Kidney tubule cell (primary cell): ENCODE measurements at regions not wholly inside any gene's neighbourhood (a gene's known extent, or its start where the extent isn't known, plus 50 kb on each side); places are given as distances from the start of the nearest gene placed in this dataset.
"Not testable (repeated sequence)": the region's sequence is repeated elsewhere in the genome, so short reads cannot be mapped to it uniquely, and the experiment has no call there.

ENCODE experiments used
- DNase-seq: peaks from one replicate; pipeline ENCODE4 v3.0.0-alpha.2; 2018; ENCODE audit warnings: low spot score

- not testable (repeated sequence) for DNase-seq
These were observed 347.4 kb downstream of the MAGEE1 start for GRCh38 chrX:76774912-76775311.

DNA sequence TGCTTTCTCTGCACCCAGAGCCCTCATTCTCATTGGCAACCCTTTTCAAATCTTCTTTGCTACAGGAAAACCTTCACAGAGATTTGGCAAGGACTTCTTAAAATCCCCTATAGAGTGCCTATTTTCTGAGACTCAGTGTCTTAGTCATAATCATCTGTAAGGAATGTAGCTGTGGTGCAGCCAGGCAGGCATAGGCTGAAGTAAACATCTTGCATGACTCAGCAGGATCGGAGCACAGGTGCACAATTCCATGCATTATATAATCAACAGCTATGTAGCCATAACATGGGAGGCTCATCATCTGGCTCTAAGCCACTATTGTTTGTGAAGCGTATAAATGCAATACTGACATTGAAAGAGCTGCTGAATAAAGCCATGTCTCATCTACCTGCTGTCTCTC lies 368.8 kb downstream of the MAGEE1 start:
- no peak for DNase-seq

DNA sequence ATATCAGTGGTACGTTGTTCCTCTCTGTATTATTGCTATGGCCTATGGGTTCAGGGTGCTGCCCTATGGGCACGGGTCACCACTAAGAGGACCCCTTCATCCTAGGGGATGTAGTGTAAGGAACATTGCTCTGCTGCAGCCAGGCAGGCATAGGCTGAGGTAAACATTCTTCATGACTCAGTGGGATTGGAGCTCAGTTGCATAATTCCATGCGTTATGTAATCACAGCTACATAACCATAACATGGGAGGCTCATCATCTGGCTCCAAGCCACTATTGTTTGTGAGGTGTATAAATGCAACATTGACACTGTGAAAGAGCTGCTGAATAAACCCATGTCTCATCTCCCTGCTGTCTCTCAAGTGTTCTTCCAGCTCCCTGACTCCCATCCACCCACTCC lies 375.2 kb downstream of the MAGEE1 start:
- no peak for DNase-seq

- no peak for DNase-seq
These were observed 388.2 kb downstream of the MAGEE1 start for GRCh38 chrX:76815754-76816153.

DNA sequence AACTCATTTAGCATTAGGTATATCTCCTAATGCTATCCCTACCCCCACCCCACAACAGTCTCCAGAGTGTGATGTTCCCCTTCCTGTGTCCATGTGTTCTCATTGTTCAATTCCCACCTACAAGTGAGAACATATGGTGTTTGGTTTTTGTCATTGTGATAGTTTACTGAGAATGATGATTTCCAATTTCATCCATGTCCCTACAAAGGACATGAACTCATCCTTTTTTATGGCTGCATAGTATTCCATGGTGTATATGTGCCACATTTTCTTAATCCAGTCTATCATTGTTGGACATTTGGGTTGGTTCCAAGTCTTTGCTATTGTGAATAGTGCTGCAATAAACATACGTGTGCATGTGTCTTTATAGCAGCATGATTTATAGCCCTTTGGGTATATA lies 389.8 kb downstream of the MAGEE1 start:
- not testable (repeated sequence) for DNase-seq

GRCh38 chrX:76821276-76821675 lies 393.8 kb downstream of the MAGEE1 start:
- DNase-seq = no peak

GRCh38 chrX:76827672-76828071 lies 400.2 kb downstream of the MAGEE1 start:
- DNase-seq = no peak

GRCh38 chrX:76840902-76841301 lies 413.4 kb downstream of the MAGEE1 start:
- DNase-seq = not testable (repeated sequence)

GRCh38 chrX:76850851-76851250 lies 423.3 kb downstream of the MAGEE1 start:
- no peak for DNase-seq

GRCh38 chrX:76862509-76862908 lies 435.0 kb downstream of the MAGEE1 start:
- DNase-seq = no peak

- no peak for DNase-seq
These were observed 466.4 kb downstream of the MAGEE1 start for GRCh38 chrX:76893930-76894329.

GRCh38 chrX:76915836-76916235 lies 488.3 kb downstream of the MAGEE1 start:
- DNase-seq = no peak

GRCh38 chrX:76918033-76918432 lies 490.5 kb downstream of the MAGEE1 start:
- no peak for DNase-seq

- no peak for DNase-seq
These were observed 492.3 kb downstream of the MAGEE1 start for GRCh38 chrX:76919761-76920160.

GRCh38 chrX:76920607-76921006 lies 493.1 kb downstream of the MAGEE1 start:
- no peak for DNase-seq

- no peak for DNase-seq
These were observed 493.7 kb downstream of the MAGEE1 start for GRCh38 chrX:76921176-76921575.

- no peak for DNase-seq
These were observed 494.6 kb downstream of the MAGEE1 start for GRCh38 chrX:76922100-76922499.

DNA sequence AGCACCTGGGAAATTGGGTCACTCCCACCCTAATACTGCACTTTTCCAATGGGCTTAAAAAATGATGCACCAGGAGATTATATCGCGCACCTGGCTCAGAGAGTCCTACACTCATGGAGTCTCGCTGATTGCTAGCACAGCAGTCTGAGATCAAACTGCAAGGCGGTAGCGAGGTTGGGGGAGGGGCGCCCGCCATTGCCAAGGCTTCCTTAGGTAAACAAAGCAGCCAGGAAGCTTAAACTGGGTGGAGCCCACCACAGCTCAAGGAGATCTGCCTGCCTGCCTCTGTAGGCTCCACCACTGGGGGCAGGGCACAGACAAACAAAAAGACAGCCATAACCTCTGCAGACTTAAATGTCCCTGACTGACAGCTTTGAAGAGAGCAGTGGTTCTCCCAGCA lies 497.1 kb downstream of the MAGEE1 start:
- not testable (repeated sequence) for DNase-seq

DNA sequence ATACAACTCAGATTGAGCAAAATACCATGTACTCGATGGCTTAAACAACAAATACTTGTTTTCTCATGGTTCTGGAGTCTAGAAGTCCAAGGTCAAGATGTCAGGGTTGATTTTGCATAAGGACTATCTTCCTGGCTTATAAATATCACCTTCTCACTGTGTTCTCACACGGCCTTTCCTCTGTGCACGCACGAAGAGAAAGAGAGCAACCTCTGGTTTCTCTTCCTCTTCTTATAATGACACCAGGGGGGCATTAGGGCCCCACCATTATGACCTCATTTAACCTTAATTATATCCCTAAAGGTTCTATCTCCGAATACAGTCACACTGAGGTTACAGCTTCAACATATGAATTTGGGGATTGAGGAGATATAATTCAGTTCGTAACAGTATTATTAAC lies 504.0 kb downstream of the MAGEE1 start:
- no peak for DNase-seq

DNA sequence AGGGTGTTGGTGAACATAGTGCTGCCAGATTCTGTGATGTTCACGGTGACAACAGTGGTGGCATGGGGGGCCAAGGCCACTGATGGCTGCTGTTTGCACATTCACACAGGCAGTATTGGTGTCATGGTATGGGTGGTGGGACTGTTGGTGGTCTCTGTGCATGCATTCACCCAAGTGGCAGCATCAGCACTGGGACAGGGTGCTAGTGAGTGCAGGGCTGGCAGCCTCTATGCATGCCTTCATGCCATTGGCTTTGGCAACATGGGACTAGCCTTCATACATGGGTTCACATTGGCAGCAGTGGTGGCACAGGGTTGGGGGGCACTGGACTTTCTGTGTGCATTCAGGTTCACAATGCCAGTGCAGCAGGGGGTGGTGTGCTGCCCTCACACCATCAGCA lies 489.7 kb upstream of the FGF16 start:
- no peak for DNase-seq

DNA sequence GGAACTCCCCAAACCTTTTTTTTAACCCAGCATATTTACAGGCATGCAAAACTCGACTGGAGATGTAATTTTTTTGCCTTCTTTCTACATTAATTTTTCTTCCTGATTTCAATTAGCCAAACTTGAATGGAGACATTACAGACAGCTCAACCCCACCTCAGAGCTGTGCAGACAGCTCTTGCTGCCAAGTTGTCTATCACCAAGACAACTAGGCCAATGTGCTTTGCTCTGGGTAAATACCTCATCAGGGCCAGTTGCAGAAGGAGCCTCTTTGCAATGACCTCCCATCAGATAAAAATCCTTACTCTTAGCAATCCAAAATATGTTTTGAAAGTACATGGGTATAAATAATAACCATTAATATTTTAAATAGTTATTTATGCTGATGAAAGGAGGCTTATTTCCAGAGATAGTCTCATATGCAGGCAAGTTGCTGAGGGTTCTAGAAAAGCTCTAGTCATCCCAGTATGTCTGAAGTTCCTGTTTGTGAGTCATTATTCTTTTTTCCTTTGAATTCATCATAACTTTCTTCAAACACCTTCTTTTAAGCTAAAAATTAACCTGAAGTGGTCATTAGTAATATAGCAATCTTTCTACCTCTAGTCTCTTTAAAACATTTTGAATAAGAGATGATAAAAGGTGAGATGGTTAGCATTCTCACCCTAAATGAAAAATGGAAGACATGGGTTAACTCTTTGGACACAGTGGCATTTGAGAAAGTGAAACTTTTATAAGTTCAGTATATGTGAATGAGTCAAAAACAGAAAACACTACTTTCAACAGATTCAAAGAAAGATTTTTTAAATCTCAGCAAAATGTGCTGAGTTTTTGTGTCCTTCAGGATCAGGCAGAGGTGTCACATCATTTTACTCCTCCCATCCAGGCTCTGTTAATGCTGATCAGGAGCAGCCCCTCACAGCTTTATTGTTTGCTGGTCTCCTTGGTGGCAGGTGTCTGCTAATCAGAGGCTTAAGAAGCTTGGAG lies 475.5 kb upstream of the FGF16 start:
- DNase-seq = peak; percentile 52

- DNase-seq = no peak
These were observed 469.7 kb upstream of the FGF16 start for GRCh38 chrX:76977452-76977851.

GRCh38 chrX:76987381-76987780 lies 459.8 kb upstream of the FGF16 start:
- DNase-seq = no peak

DNA sequence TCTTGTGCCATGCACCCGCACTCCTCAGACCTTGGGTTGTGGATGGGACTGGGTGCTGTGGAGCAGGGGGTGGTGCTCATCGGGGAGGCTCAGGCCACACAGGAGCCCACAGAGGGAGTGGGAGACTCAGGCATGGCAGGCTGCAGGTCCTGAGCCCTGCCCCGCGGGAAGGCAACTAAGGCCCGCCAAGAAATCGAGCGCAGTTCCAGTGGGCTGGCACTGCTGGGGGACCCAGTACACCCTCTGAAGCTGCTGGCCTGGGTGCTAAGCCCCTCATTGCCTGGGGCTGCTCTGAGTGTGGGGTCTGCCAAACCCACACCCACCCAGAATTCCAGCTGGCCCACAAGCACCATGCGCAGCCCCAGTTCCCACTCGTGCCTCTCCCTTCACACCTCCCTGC lies 450.5 kb upstream of the FGF16 start:
- no peak for DNase-seq
